Muscle of back (tissue), 3 donors: ENCODE measurements at regions not wholly inside any gene's neighbourhood (a gene's known extent, or its start where the extent isn't known, plus 50 kb on each side); places are given as distances from the start of the nearest gene placed in this dataset.
A peak's percentile ranks its signal among the peaks of the same experiment; 100 is the strongest.

Source experiments
- DNase-seq, 3 donors: peaks; one replicate each; pipeline versions ENCODE4 v3.0.0 to v3.0.0-alpha.2; 2013

DNA sequence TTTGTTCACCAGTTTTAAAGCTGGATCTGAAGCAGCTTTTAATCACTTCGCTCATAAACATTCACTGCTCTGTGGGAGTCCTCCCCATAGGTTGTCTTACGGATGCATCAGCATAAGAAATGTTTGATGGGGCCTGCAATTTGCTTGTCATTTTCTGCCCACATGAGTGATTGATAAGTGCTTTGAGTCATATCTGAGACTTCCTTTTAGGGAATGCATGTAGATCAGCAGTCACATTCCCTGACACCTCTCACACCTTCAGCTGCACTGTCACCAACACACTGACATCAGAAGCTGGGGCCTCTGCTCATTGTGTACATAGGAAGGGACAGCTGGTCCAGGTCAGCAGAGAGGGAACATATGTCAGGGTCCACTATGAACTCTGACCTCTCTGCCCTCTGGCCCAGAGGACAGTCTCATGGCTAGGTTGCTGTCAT, 84.1 kb upstream of the SPATA31D4 start:
- DNase-seq = no peak

DNA sequence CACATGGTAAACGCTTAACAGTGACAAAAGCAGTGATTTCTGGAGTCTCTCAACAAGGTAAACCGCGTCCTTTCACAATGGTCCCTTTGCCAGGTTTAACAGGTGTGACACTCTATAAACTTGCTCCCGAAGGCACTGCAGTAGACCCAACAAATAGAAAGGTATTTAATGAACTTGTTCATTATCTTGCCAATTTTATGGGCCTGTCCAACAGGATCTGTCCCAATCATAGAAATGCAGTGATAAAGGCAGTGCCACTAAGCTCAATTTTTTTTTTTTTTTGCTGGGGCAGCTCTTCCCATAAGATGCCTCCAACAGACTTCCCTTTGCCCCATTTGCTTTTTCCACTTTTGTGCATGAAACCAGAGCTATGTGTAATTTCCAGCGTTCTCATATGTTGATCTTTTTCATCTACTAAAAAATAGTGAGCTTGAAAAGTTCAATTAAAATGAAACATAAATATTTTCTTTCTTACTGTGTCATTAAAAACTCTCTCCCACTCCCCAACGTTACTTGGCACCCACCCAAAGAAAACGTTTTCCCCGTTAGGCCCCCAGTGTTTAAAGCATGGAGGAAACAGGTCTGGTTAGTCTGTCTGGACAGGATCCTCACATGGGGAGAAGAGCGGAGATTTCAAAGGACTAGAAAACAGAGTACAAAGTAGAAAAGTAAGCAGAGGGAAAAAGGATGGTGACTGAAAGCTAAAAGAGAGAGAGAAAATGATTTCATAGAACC, 80.9 kb upstream of the SPATA31D4 start:
- DNase-seq = no peak

DNA sequence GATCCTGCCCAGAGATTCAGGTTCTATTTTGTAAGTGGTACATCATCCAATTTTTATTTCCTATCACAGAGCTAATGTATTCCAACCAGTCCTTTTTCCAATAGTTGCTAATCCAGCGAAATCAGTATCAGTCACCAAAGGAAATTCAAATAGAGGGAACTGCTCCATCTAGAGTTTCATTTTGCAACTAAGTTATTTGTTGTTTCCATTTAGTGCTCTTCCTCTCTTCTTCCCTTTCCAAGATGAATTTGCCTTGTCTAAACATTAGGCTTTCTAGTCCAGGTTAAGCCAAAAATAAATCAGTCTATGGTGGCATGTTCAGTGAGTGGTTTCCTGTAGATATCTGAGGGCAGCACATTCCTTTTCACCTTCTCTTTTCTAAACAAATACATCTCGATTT, 79.8 kb upstream of the SPATA31D4 start:
- peak in 1 of 3 donors; percentile 65 for DNase-seq

DNA sequence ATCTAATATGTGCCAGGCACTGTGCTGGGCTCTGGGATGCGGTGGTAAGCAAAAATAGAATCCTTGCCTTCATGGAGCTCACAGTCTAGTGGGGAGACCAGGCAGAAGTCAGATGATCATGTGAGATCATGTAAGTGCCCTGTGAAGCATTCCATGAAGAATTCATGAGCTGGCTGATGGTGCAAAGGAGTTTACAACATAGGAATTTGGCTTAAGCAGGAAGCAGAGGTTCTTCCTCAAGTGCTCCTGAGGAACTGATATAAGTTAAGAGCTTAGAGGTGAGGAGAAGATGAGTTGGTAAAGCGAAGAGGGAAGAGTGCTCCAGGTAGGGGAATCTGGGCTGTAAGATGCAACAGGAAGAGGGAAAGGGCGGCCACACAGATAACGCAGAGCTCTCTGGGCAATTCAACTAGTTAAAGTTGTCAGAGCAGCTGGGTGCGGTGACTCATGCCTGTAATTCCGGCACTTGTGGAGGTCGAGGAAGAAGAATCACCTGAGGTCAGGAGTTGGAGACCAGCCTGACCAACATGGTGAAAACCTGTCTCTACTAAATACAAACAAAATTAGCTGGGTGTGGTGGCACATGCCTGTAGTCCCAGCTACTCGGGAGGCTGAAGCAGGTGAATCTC, 78.5 kb upstream of the SPATA31D4 start:
- no peak for DNase-seq

DNA sequence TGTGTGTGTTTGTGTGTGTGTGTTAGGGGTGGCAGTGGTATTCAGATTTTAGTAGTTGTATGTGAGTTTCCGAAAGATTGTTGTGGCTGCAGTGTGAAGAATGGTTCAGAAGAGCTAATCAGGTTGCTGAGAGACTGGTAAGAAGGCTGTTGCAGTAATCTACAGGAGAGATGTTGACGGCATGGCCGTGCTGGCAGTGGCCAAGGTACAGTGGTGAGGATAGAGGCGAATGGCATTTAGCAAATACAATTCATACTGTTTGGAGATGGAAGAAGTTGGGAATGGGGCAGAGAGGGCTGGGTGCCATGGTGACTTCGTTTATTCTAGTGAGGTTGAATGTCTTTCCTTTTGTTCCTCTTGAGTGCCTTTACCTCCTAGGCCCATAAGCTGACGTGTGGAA, 77.5 kb upstream of the SPATA31D4 start:
- no peak for DNase-seq

DNA sequence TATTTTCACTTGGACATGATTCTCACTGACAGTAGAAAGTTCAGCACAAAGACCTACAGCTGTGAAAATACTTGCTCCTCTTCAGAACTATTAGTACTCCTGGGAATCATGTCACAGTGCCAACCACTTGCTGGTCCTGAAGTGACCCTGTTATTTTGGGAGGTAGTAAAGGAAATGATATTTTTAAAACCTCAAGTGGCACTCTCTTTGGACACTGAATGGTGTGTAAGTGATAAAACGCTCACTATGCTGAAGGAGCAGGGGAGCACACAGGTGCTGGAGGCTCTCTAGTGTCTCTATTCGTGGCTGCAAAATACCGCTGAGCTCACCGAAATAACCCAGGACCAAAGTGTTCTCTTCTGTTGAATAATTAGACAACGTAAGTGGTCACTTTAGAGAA, 76.9 kb upstream of the SPATA31D4 start:
- DNase-seq = no peak

DNA sequence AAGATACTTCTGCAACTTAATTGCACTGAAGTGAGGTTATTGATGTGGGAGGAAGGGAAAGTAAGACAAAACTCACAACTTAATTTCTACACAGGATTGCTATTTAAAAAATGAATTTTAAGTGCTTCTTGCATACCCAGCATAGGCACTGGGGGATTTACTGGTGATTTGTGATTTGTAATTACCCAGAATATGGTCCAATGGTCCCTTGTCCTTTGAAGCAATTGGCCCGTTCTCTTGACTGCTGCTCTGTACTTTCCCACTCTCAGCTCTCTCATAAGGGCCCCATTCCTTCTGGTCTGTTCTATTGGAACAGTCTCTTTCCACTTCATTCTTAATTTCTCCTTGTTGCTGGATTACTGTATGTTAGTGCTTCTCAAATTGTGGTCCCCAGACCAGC, 75.4 kb upstream of the SPATA31D4 start:
- no peak for DNase-seq

DNA sequence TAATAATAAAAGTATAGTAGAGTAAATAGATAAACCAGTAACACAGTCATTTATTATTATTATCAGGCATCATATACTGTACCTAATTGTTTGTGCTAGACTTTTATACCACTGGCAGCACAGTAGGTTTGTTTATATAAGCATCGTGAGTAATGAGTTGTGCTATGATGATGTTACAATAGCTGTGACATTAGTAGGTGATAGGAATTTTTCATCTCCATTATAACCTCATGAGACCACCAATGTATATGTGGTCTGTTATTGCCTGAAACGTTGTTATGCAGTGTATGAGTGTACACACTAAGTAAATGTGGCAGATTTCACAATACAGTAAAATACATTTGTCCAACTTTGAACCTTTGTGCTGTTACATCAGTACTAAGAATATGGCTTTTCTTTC, 72.7 kb upstream of the SPATA31D4 start:
- peak in 1 of 3 donors; percentile 27 for DNase-seq

DNA sequence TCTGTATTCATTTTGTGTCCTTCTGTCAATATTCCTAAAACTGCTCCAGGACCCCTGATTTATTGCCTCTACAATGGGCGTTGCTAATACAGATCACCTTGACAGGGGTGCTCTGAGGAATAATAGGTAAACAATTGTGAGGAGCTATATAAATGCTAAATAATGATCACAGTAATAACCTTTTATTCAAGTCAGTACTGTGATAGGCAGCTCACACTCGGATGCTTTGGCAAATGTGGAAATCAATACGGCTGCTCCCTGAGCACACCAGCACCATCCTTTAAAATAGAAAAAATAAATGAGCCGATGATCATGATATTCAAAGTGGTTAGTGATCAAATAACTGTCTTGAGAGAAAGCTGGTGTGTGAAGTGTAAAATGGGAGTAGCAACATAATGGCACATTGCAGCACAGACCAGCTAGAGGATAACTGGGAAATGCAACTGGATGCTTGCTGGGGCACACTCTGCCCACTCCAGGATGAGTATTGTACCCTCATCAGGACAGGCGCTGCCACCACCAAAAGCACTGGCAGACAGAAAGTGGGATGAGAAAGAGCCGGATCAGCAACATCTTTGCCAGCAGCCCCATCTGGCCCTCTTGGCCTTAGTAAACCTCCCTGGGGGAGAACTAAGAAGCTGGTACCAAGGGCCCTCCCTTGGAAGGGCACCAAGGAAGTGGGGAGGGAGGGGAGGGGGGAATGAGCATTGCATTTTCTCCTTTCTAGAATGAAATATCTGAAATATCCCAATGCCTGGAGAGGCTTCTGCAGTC, 69.4 kb upstream of the SPATA31D4 start:
- DNase-seq = no peak

DNA sequence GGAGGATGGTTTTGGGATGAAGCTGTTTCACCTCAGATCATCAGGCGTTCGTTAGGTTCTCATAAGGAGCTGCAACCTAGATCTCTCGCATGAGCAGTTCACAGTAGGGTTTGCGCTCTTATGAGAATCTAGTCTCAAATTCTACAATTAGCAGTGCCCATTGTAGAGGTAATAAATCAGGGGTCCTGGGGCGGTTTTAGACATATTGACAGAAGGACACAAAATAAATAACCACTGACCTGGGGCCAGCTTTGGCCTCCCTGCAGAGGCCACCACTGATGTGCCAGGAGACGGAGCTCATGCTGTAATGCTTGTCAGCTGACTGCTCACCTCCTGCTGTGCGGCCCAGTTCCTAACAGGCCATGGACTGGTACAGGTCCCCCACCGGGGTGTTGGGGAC, 67.6 kb upstream of the SPATA31D4 start:
- no peak for DNase-seq

DNA sequence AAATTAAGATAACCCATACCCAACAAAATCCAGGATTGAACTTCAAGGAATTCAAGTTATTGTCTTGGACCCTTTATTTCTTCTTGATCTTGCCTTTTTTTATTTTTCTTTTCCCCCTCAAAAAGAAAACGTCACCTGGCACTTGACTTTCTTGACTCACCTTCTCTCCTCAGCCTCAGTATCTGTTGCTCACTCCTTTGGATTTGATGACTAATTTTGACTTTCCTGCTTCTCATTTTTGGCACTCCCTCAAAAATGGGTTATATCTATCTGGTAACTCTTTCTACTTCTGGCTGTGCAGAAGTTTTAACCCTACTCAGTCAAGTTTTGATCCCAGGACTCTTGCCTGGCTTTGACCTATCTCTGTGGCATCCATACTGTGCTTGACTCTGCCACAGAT, 66.6 kb upstream of the SPATA31D4 start:
- peak in 1 of 3 donors; percentile 62 for DNase-seq

DNA sequence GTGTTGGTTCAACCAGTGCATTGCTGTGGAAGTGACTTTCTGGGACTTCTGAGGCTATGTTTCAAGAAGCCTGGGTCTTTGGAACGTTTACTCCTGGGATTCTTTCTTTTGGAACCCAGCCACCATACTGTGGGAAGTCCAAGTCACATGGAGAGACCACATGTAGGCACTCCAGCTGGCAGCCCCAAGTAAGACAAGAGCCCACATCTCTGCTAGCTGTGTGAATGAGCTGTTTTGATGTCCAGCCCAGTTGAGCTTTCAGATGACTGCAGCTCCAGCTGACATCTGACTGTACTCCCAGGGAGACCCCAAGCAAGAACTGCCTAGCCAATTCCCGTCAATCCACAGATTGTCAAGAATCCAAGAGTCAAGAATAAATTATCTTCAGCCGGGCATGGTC, 60.1 kb upstream of the SPATA31D4 start:
- DNase-seq = no peak

DNA sequence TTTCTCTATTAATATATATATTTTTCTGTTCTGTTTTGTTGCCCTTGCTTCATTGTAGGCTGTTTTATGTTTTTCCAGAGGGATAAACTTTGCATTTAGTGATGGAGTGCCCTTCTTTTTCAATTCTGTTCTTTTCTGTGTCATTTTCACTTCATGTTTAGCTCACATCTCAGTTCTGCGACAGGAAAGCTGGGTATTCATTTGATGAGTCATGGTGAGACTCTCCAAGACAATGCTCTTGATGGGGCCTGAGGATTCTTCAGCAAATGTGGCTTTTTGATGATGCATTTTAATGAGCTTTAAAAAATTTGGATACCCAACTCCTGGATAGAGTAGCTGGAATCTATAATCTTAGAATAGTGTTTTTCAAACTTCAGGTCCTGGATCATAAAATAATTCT, 56.5 kb upstream of the SPATA31D4 start:
- peak in 1 of 3 donors; percentile 52 for DNase-seq

DNA sequence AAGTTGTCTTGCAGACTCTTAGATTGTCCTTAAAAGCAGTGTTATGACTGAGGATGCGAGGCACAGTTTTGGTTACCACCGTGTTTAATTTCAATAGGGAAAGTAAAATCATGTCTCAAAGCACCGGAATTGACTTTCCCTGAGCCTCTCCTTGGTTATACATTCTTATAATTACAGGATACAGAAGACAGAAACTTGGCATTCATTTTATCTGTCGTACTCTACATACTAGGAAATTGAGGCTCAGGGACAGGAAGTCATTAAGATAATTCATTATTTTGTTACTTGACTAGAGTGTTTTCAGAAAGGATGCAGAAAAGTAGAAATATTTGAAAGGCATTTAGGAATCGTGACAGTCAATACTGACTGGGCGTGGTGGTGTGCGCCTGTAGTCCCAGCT, 54.0 kb upstream of the SPATA31D4 start:
- DNase-seq = no peak

DNA sequence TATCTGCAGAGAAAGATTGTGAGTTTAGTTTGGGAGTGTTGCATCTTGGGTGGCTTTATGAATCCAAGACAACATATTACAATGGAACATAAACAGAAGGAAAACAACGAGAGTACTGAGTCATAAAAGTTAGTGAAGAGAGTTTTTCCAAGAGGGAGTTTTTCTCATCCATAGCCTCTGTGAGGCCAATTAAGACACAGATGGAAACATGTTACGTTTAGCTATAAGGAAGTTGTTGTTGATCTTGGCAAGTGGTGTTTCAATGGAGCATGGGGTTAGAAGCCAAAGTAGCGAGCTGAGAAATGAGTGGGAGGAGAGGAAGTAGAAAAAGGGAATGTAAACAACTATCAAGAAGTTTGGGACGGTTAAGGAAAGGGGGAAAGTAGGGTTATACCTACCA, 53.3 kb upstream of the SPATA31D4 start:
- peak; percentile 62 to 84 (median 64) for DNase-seq

DNA sequence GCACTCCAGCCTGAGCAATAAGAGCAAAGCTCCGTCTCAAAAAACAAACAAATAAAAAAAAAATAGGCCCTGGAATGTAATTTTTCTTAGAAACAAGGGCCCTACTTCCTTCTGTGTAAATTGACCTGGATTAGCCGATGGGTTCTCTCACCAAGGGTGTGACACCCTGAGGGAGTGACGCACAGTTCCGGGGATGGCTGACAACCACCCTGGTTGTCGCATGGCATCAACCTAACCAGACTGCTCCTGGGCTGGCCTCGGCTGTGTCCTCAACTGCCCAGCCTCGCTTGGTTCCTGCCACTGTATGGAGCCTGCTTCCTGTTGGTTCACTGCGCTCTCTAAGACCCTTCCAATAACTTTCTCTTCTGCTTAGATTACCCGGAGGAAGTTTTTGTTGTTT, 51.2 kb upstream of the SPATA31D4 start:
- DNase-seq = no peak
